ACHN (cell line): ENCODE measurements at regions not wholly inside any gene's neighbourhood (a gene's known extent, or its start where the extent isn't known, plus 50 kb on each side); places are given as distances from the start of the nearest gene placed in this dataset.

Experiments used
- DNase-seq: peaks from one replicate; pipeline ENCODE4 v3.0.0-alpha.2; 2015
- in situ Hi-C: cut with HindIII; loops from 2 replicates; pipeline ENCODE4 v1.10.0; 2017; ENCODE audit warnings: low sequenced_read_pairs, low pct_ligation_motif_present, low pct_unique_long_range_greater_than_20kb

DNA sequence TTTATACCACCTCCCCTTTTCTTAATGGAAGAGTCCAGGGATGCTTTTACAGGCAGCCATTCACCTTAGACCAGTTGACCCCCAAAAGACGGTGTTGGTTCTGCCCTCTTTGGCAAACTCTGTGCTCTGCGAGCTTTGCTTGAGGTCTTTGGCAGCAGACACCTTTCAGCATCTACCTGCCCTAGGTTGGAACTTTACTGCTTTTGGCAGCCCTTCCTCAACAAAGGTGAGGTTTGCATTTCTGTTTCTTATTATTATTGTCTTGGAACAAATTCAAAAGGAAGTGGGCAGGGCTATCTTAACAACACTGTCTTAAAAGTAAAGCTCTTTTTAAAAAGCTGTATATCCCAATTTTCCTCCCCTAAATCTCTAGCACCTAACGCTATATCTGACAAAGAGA is 136.4 kb upstream of the SLC14A2 start:
- DNase-seq: no peak
- in situ Hi-C loops: no loop called here

DNA sequence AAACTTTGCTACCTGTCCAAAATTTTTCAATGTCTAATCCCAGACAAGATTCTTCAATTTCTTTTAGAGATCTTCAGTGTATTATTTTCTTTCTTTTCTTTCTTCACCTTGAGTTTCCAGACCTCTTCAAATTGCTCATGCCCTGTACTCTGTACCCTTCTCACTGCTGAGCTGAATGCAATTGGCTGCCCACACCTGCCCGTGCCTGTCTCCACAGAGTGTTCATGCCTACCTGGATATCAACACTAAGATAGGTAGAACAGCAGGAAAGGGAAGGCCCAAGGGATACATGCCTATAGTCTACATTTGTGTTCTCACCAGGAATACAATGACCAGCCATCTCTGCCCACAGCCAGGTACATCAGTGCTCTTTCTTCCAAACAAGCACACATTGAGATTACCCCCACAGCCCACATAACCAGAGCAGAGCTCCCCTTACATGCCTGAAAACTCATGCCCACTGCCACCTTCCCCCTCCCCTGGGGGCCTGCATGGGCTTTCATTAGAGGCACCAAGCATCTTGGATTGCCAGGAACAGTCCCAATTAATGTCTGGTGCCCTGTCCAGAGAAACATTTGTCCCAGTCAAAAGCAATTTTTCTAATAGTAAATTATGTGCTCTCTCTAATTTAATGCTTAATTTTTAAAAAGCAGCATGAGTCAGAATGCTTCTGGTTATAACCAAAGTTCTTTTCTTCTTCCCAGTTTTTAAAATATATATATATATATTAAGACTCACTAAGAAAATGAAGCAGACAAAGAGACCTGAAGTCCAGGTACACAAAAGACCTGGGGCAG is 134.9 kb upstream of the SLC14A2 start:
- in situ Hi-C loops: no loop called here
- DNase-seq: no peak

DNA sequence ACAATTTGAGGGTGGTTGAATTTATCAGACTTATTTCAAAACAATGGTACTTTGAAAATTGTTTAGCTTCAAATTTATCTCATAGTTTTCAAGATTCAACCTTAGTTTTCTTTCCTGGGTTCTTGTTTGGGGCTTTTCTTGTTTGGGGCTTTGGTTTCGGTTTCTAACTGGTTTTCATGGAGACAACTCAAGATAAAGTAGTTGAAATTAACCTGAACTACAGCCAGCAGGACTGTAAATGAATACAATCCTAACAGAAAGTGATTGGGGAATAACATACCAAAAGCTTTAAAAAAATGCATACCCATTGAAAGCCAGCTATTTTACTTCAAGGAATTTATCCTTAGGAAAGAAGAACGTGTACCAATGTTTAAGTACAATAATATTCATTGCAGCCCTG is 133.5 kb upstream of the SLC14A2 start:
- in situ Hi-C loops: no loop called here
- DNase-seq: no peak

DNA sequence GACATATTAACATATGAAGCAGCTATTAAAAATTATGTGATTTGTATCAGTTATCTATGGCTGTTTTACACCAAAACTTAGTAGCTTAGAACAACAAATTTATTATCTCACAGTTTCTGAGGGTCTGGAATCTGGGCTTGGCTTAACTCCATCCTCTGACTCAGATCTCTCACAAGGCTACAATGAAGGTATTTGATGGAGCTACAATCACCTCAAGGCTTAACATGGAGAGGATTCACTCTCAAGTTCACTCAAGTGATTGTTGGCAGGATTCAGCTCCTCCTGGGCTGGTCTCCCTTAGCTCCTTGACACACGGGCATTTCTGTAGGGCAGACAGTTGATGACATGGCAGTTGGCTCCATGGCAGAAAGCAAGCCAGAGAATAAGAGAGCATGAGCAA is 133.0 kb upstream of the SLC14A2 start:
- in situ Hi-C loops: no loop called here
- no peak for DNase-seq

DNA sequence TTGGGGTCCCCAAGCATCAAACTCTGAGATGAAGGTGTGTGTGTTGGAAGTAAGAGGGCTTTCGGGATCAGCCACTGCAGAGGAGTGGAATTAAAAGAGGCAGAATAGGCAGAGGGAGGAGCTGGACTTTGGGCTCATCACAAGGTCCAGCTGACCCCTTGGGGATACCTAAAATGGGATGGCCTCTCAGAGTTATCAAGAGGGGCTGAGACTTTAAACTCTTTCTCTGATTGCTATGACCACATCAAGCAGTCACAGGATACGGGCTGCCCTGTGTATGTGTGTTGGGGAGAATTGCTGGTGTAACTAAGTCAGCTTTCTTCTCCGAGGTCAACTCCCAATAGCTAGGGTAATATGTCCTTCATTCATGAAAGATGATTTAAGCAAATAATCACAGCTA is 127.7 kb upstream of the SLC14A2 start:
- in situ Hi-C loops: no loop called here
- no peak for DNase-seq

DNA sequence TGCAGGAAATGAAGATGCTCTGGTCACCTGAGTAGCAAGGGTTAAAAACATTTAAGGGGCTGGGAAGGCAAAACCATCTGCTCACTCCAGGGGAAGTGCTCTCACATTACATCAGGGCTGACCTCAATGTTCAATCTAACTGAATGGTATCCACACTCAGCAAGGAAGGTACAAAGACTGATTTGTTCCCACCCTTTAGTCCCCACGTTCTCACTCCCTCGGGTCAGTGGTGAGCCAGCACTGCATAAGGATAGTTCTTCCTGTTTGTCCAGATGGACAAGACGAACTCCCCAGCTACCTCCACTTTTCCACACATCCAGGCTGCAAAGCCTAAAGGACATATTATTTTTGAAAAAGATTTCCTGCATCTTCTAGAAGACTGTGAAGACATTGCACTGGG is 126.6 kb upstream of the SLC14A2 start:
- in situ Hi-C loops: no loop called here
- no peak for DNase-seq

DNA sequence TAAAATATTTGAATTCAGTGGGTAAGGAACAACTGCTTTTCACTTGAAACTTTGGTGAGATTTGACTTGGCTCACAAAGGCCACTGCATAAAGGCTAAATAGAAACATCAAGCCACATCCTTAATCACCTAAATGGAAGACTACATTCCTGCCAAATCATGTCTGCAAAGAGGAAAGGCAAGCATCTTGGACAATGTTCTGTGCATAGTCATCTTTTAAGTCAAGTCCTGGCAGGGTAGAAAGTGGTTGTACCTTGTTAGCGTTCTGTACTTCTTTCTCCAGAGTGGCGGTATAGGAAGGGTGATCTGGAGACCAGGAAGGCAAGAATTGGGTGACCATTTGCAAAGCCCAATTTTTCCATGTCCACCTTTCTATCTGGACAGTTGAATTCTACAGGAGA is 121.4 kb upstream of the SLC14A2 start:
- in situ Hi-C loops: no loop called here

GRCh38 chr18:45494811-45495210 is 120.5 kb upstream of the SLC14A2 start:
- no peak for DNase-seq
- in situ Hi-C loops: no loop called here

More for the DNA sequence above, 121.4 kb upstream of the SLC14A2 start:
- no peak for DNase-seq

GRCh38 chr18:45496741-45497140 is 118.5 kb upstream of the SLC14A2 start:
- in situ Hi-C loops: no loop called here
- DNase-seq: no peak

DNA sequence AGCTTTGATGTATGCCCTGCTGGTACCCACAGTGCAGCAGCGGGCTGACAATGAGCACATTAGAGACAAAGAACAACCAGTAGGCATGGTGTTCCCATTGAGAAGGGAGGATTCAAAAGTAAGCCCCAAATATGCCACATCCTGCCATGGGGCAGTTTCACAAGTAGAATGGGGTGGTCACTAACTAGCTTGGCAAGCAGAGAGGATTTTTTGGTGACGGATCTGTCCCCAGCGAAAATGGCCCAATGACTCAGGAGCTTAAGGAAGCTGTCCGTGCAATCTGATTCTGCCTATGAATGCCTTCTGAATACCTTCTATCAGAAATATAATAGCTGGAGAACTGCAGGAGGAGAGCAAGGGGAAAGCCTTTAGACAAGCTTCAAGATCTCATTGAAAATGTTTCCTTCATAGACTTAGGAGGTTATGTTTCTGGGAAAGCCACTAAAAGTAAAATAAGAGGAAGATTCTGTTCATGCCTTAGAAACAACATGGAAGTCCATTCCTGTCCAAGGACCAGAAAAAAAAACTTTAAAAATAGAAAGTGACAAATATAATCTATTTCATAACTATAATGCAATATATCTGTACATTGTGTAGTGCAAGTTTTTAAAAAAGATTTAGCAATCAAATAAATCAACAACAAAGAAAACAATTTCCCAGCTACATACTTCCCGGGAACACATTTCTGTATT is 117.5 kb upstream of the SLC14A2 start:
- no peak for DNase-seq
- in situ Hi-C loops: no loop called here

DNA sequence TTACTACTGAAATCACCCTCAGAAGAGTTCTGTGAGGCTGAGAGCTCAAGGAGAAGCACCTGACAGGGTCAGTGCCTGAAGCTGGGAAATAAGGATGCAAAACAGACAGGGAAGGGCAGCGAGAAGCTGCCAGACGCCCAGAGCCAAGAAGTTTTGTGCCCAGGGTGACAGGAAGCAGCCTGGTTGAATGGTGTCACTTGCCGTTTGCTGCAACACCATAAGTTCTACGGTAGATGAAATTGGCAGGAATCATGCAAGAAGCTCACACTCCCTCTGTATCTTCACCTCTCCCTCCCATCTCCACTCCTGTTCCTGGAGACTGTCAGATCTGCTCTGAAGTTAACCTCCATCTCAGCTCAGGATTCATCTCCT is 117.0 kb upstream of the SLC14A2 start:
- no peak for DNase-seq
- in situ Hi-C loops: no loop called here

GRCh38 chr18:45503990-45504389 is 111.3 kb upstream of the SLC14A2 start:
- in situ Hi-C loops: no loop called here

GRCh38 chr18:45505497-45506206 is 109.6 kb upstream of the SLC14A2 start:
- in situ Hi-C loops: no loop called here

More at GRCh38 chr18:45503990-45504389, 111.3 kb upstream of the SLC14A2 start:
- no peak for DNase-seq

GRCh38 chr18:45506951-45507350 is 108.3 kb upstream of the SLC14A2 start:
- in situ Hi-C loops: no loop called here
- no peak for DNase-seq

More at GRCh38 chr18:45505497-45506206, 109.6 kb upstream of the SLC14A2 start:
- DNase-seq: no peak

DNA sequence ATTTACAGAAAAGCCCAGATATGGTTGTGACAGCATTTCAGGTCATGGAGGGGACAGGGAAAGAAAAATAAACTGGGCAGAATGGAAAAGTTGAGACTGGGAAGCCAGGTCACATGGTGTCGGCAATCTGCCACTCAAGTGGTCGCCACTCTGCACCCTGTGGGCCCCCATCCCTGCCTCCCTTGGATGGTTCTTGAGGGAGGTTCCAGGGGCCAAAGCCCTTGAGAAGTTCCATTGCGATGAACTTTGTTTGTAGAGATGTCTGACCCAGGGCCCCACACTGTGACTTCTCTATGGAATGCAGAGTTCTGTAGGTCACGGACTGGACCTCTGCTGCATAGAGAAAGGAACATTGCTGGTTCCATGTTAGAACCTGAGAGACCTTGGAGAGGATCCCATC is 105.7 kb upstream of the SLC14A2 start:
- no peak for DNase-seq
- in situ Hi-C loops: no loop called here

DNA sequence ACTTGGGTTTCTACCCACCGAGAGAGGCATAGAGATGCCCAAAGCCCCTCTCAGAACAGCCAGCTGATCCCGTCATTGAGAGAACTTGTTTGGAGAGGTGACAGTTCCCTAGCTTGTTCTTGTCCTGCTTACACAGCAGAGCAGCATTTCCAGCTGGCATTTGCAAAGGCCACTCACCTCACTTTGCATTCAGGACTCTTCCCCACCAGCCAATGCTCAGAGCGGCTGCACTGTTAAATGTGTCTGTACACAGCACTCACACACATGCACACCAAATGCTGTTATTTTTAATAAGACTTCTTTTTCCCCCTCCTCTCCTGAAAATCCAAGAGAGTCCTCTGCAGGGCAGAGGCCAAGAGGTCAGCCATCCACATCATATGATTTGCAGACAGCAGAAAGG is 104.6 kb upstream of the SLC14A2 start:
- in situ Hi-C loops: no loop called here
- DNase-seq: no peak

GRCh38 chr18:45512363-45512953 is 102.8 kb upstream of the SLC14A2 start:
- no peak for DNase-seq
- in situ Hi-C loops: no loop called here

DNA sequence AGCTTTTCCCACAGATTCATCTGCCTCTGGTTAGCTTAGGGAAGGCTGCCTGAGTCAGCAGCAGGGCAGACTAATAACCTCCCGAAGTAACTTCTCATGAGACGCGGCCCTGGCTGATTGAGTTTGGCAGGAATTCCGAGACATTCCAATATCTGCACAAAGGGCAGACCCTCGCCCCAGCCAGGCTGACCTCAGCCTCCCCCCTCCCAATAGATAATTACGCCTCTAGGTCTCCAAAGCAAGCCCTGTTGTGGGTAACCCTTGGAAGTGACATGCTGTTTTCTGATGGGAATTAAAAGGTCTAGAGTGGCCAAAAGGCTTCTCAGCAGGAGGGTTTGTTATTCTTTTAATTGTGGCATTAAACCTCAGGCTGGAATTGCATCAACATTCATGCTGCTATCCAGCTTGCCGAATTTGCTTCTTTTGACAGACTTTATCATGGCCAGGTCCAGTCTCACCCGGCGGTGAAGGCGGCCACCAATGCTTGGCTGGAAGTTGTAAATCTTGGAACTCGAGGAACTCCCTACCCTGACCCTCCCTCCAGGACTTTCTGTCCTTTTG is 98.0 kb upstream of the SLC14A2 start:
- no peak for DNase-seq
- in situ Hi-C loops: no loop called here
